CD4-positive, alpha-beta T cell (primary cell): ENCODE measurements at regions not wholly inside any gene's neighbourhood (a gene's known extent, or its start where the extent isn't known, plus 50 kb on each side); places are given as distances from the start of the nearest gene placed in this dataset.

Experiments used
- ATAC-seq: fragments of 200-7000 bp; cut with Tn5 transposase; one replicate; pipeline ENCODE4 v1.10.0; 2022; ENCODE audit warnings: mild to moderate bottlenecking; ENCODE audit not compliant: poor library complexity
- CTCF ChIA-PET: fragments of 350-600 bp; sonication (Branson Sonifier 250); formaldehyde crosslinking; loops from one replicate; lab custom pipeline; 2021; ENCODE audit warnings: antibody characterized with exemption, inconsistent platforms; lab: Charles Lee
- POLR2A ChIA-PET: fragments of 350-600 bp; sonication (Branson Sonifier 250); formaldehyde crosslinking; loops from one replicate; lab custom pipeline; 2021; ENCODE audit warnings: antibody characterized with exemption, inconsistent platforms; lab: Charles Lee
- DNase-seq, 14 experiments: peaks; one replicate each; pipeline ENCODE4 v3.0.0-alpha.2; 2013 to 2020; ENCODE audit warnings: mixed read lengths in 2 of 14
- H3K27ac ChIP-seq, 2 donors: one replicate each; pipeline versions ENCODE4 v1.5.1 to v1.7.0; 2013; ENCODE audit warnings: low read length in 2 of 2, low read depth in 1 of 2, mild to moderate bottlenecking in 1 of 2
- H3K27me3 ChIP-seq, 2 experiments: 1 replicate in 1 of 2; 2 replicates in 1 of 2; pipeline versions ENCODE4 v1.6.1 to v1.7.0; 2013; ENCODE audit warnings: low read length in 2 of 2, control low read depth in 1 of 2, mild to moderate bottlenecking in 1 of 2, moderate library complexity in 1 of 2; ENCODE audit not compliant: insufficient read depth in 2 of 2, control insufficient read depth in 1 of 2
- H3K36me3 ChIP-seq: one replicate; pipeline ENCODE4 v1.6.1; 2013; ENCODE audit warnings: low read length, control low read depth; ENCODE audit not compliant: insufficient read depth
- H3K4me1 ChIP-seq: one replicate; pipeline ENCODE4 v1.6.1; 2013; ENCODE audit warnings: low read length, control low read depth; ENCODE audit not compliant: insufficient read depth
- H3K4me3 ChIP-seq: one replicate; pipeline ENCODE4 v1.5.1; 2013; ENCODE audit warnings: mild to moderate bottlenecking, low read length, moderate library complexity
- H3K9me3 ChIP-seq, 2 experiments: 1 replicate in 1 of 2; 2 replicates in 1 of 2; pipeline versions ENCODE4 v1.6.1 to v1.7.0; 2013; ENCODE audit warnings: low read length in 2 of 2, mild to moderate bottlenecking in 2 of 2, control low read depth in 1 of 2, moderate library complexity in 1 of 2; ENCODE audit not compliant: control insufficient read depth in 1 of 2, insufficient read depth in 1 of 2
- H3K27ac Mint-ChIP-seq: one replicate; pipeline ENCODE4 v1.8.0; 2020; ENCODE audit warnings: mixed read lengths
- H3K27me3 Mint-ChIP-seq: one replicate; pipeline ENCODE4 v1.8.0; 2021; ENCODE audit warnings: mixed read lengths
- H3K36me3 Mint-ChIP-seq: one replicate; pipeline ENCODE4 v1.8.0; 2021; ENCODE audit warnings: low read depth, mixed read lengths
- H3K4me1 Mint-ChIP-seq: one replicate; pipeline ENCODE4 v1.8.0; 2021; ENCODE audit warnings: low read depth, mixed read lengths
- H3K4me3 Mint-ChIP-seq: one replicate; pipeline ENCODE4 v1.8.0; 2020; ENCODE audit warnings: mild to moderate bottlenecking, mixed read lengths
- H3K9me3 Mint-ChIP-seq: one replicate; pipeline ENCODE4 v1.8.0; 2020; ENCODE audit warnings: mixed read lengths
- intact Hi-C, 2 experiments: fragments of 100-400 bp; cut with DNase I in 1 of 2; cut with micrococcal nuclease in 1 of 2; formaldehyde crosslinking; loops; one replicate each; pipeline versions ENCODE4 v1.15.1 to v1.9.0; 2023 to 2025; cut with DNase I, micrococcal nuclease
- TF ChIP-seq, protein P1 (sequence below): fragments of 200-600 bp; IDR thresholded peaks from one replicate; pipeline ENCODE4 v1.8.0; 2022; ENCODE audit warnings: antibody characterized with exemption, mild to moderate bottlenecking

DNA sequence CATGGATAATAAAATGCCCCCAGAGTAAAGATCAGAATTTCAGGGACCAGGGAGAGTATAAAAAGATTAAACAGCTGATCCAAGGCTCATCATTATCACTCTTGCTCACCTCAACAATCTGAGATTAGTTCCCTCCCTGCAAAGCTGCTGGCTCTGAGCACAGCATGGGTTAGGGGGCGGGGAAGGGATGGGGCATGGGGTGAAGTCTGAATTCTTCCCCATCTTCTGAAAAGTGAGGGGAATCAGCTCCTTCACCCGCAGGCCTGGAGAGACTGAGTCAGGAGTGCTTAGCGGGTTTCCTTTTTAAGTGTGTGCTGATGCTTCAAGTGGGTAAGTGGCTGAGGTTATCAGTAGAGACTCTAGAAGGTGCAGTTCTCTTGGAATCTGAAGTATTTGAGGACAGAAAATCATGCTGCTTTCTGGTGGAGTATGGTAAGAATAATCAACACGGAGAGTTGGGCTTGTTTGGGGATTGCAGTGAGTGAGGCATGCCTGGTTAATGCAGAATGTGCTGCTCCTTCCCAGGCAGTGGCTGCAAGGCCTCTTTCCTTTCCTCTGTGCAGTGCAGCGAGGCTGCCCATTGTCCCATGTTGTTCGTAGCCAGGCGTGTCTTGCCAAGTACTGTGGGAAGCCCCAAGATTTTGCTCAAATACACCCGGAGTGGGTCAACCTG lies 59.2 kb upstream of the TRAK1 start:
- no peak overlapping the region for H3K4me3 Mint-ChIP-seq
- H3K36me3 Mint-ChIP-seq, result peaks cover 16% of the 10 kb centered on the region
- Histone ChIP-seq H3K36me3 (peaks cover 16% of the 10 kb centered on the region), H3K9me3 (peaks cover 0 to 4% of the 10 kb centered on the region in 2 experiments), H3K4me3 (no peak overlapping the region), H3K4me1 (no peaks in the 10 kb centered on the region), H3K27ac (no peak overlapping the region), H3K27me3 (no peaks in the 10 kb centered on the region)
- no peak overlapping the region for H3K27ac Mint-ChIP-seq
- TF ChIP-seq, protein P1, sequence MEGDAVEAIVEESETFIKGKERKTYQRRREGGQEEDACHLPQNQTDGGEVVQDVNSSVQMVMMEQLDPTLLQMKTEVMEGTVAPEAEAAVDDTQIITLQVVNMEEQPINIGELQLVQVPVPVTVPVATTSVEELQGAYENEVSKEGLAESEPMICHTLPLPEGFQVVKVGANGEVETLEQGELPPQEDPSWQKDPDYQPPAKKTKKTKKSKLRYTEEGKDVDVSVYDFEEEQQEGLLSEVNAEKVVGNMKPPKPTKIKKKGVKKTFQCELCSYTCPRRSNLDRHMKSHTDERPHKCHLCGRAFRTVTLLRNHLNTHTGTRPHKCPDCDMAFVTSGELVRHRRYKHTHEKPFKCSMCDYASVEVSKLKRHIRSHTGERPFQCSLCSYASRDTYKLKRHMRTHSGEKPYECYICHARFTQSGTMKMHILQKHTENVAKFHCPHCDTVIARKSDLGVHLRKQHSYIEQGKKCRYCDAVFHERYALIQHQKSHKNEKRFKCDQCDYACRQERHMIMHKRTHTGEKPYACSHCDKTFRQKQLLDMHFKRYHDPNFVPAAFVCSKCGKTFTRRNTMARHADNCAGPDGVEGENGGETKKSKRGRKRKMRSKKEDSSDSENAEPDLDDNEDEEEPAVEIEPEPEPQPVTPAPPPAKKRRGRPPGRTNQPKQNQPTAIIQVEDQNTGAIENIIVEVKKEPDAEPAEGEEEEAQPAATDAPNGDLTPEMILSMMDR, result no peak
- POLR2A ChIA-PET, result no interaction called here
- intact Hi-C loops, result no loop called here
- no peak for DNase-seq
- peaks cover 29% of the 10 kb centered on the region for H3K4me1 Mint-ChIP-seq
- CTCF ChIA-PET, result interaction anchor here (0.7 to 1.3 kb wide), 2 partner anchors 9 to 12 kb away, joined by 3 read pairs; no protein-coding TSS in a partner anchor
- no peak for ATAC-seq
- no peaks in the 10 kb centered on the region for H3K9me3 Mint-ChIP-seq
- H3K27me3 Mint-ChIP-seq, result no peaks in the 10 kb centered on the region

- peaks cover under 1% of the 10 kb centered on the region for H3K36me3 Mint-ChIP-seq
- ChIA-PET POLR2A (no interaction called here), CTCF (no interaction called here)
- DNase-seq (no peak), ATAC-seq (no peak)
- H3K36me3 ChIP-seq, result no peaks in the 10 kb centered on the region
- TF ChIP-seq, protein P1, result no peak
- no peaks in the 10 kb centered on the region for H3K9me3 Mint-ChIP-seq
- H3K9me3 ChIP-seq, result peaks cover 0 to 4% of the 10 kb centered on the region in 2 experiments
- H3K4me3 ChIP-seq, result no peak overlapping the region
- no peak overlapping the region for H3K27ac Mint-ChIP-seq
- H3K27me3 Mint-ChIP-seq, result no peaks in the 10 kb centered on the region
- H3K4me1 ChIP-seq, result peaks cover 14% of the 10 kb centered on the region
- no peak overlapping the region for H3K27ac ChIP-seq
- peaks cover 44% of the 10 kb centered on the region for H3K4me1 Mint-ChIP-seq
- H3K4me3 Mint-ChIP-seq, result no peak overlapping the region
- intact Hi-C loops, result no loop called here
- no peaks in the 10 kb centered on the region for H3K27me3 ChIP-seq
Observed at GRCh38 chr3:42028474-42028873, 62.7 kb upstream of the TRAK1 start.

DNA sequence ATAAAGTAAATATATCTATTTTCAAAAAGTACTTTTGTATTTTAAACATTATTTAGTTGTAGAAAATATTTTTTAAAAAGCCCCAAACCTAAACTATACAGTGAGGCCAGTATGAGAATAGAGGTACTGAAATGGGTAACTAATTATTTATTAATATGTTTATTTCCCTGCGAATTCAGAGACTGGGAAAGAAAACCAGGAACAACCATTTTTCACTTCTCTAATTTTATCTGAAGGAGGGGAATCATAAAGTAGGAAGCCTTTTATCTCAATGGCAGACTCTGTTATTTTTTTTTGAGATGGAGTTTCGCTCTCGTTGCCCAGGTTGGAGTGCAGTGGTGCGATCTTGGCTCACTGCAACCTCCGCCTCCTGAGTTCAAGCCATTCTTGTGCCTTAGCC lies 63.6 kb upstream of the TRAK1 start:
- H3K27me3 Mint-ChIP-seq, result no peaks in the 10 kb centered on the region
- Histone ChIP-seq H3K9me3 (peaks cover 0 to 4% of the 10 kb centered on the region in 2 experiments), H3K4me1 (peaks cover 18% of the 10 kb centered on the region), H3K36me3 (no peaks in the 10 kb centered on the region), H3K27ac (no peak overlapping the region), H3K27me3 (no peaks in the 10 kb centered on the region), H3K4me3 (no peak overlapping the region)
- H3K9me3 Mint-ChIP-seq, result no peaks in the 10 kb centered on the region
- DNase-seq (no peak), ATAC-seq (no peak)
- H3K4me1 Mint-ChIP-seq, result peaks cover 44% of the 10 kb centered on the region
- ChIA-PET POLR2A (interaction anchor here (1.0 kb wide), 1 partner anchor 15 kb away, joined by 3 read pairs; no protein-coding TSS in a partner anchor), CTCF (no interaction called here)
- TF ChIP-seq, protein P1, result no peak
- H3K27ac Mint-ChIP-seq, result no peak overlapping the region
- H3K4me3 Mint-ChIP-seq, result no peak overlapping the region
- intact Hi-C loops, result no loop called here
- H3K36me3 Mint-ChIP-seq, result no peaks in the 10 kb centered on the region
